GM21717 (cell line): ENCODE measurements at regions not wholly inside any gene's neighbourhood (a gene's known extent, or its start where the extent isn't known, plus 50 kb on each side); places are given as distances from the start of the nearest gene placed in this dataset.

ENCODE experiments used
- ATAC-seq: cut with Tn5 transposase; IDR thresholded peaks from one replicate; pipeline ENCODE4 v1.9.1; 2021; ENCODE audit warnings: mild to moderate bottlenecking, moderate library complexity; ENCODE audit not compliant: unreplicated experiment

- ATAC-seq = no peak
These were observed 61.3 kb upstream of the MEDAG start for GRCh38 chr13:30844548-30845296.

- ATAC-seq = no peak
These were observed 60.5 kb upstream of the MEDAG start for GRCh38 chr13:30845297-30846214.

GRCh38 chr13:30846311-30846710, 59.8 kb upstream of the MEDAG start:
- no peak for ATAC-seq

GRCh38 chr13:30846866-30847265, 59.2 kb upstream of the MEDAG start:
- no peak for ATAC-seq

GRCh38 chr13:30847650-30848307, 58.3 kb upstream of the MEDAG start:
- ATAC-seq = no peak

- no peak for ATAC-seq
These were observed 57.6 kb upstream of the MEDAG start for GRCh38 chr13:30848332-30849027.

- no peak for ATAC-seq
These were observed 56.5 kb upstream of the MEDAG start for GRCh38 chr13:30849611-30850010.

GRCh38 chr13:30850204-30850866, 55.7 kb upstream of the MEDAG start:
- ATAC-seq = no peak

GRCh38 chr13:30850867-30851211, 55.2 kb upstream of the MEDAG start:
- no peak for ATAC-seq

- ATAC-seq = peak; percentile 79
These were observed 54.4 kb upstream of the MEDAG start for GRCh38 chr13:30851697-30852096.

- no peak for ATAC-seq
These were observed 50.5 kb upstream of the MEDAG start for GRCh38 chr13:30855569-30855968.

GRCh38 chr13:30856005-30856790, 49.9 kb upstream of the MEDAG start:
- no peak for ATAC-seq
